HUES64 (cell line): ENCODE measurements at regions not wholly inside any gene's neighbourhood (a gene's known extent, or its start where the extent isn't known, plus 50 kb on each side); places are given as distances from the start of the nearest gene placed in this dataset.

Source experiments
- H3K27ac ChIP-seq: 2 replicates; pipeline ENCODE4 v1.7.0; 2013; ENCODE audit warnings: low read depth, low read length, inconsistent platforms
- H3K27me3 ChIP-seq: 2 replicates; pipeline ENCODE4 v1.6.1; 2013; ENCODE audit warnings: mild to moderate bottlenecking, low read length; ENCODE audit not compliant: insufficient read depth
- H3K36me3 ChIP-seq: 2 replicates; pipeline ENCODE4 v1.6.1; 2013; ENCODE audit warnings: mild to moderate bottlenecking, low read length; ENCODE audit not compliant: insufficient read depth
- H3K4me1 ChIP-seq: 2 replicates; pipeline ENCODE4 v1.6.1; 2013; ENCODE audit warnings: mild to moderate bottlenecking, low read length, moderate library complexity; ENCODE audit not compliant: insufficient read depth
- H3K4me3 ChIP-seq: 2 replicates; pipeline ENCODE4 v1.5.1; 2013; ENCODE audit warnings: mild to moderate bottlenecking, low read length, moderate library complexity
- H3K9ac ChIP-seq: 2 replicates; pipeline ENCODE4 v1.6.1; 2013; ENCODE audit warnings: mild to moderate bottlenecking, low read depth, low read length
- H3K9me3 ChIP-seq: 2 replicates; pipeline ENCODE4 v1.6.1; 2013; ENCODE audit warnings: low read depth, low read length; ENCODE audit not compliant: insufficient read depth
- WGBS: fragments of 150-250, 120-280 bp; methylation state at CpG from one replicate; pipeline ENCODE4 v1.1.7; 2013; ENCODE audit warnings: missing lambda C conversion rate; 5-methylcytosine and 5-hydroxymethylcytosine counted together

DNA sequence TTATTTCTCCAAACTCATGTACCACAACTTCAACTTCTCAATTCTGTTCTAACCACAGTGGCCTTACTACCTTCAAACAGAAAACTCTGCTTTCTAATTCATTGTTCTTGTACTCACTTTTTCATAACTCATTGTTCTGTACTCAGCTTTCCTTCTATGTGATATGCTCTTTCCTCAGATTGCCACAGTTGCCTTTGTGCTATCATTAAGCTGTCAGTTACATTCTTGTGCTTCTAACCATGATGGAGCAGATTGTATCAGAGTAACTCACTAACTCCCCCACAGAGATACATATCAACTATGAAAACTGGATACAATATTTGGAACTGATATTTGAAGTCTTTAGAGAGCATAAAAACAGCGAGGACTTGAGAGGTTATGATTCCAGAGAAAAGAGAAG lies 1213.7 kb downstream of the KCNT2 start:
- no peak overlapping the region for H3K27ac ChIP-seq
- H3K4me1 ChIP-seq: no peaks in the 10 kb centered on the region
- H3K9ac ChIP-seq: no peak overlapping the region
- H3K27me3 ChIP-seq: no peaks in the 10 kb centered on the region
- no peaks in the 10 kb centered on the region for H3K36me3 ChIP-seq
- H3K9me3 ChIP-seq: no peaks in the 10 kb centered on the region
- 100% methylated on average over 1 of the region's 1 CpG for WGBS
- no peak overlapping the region for H3K4me3 ChIP-seq

DNA sequence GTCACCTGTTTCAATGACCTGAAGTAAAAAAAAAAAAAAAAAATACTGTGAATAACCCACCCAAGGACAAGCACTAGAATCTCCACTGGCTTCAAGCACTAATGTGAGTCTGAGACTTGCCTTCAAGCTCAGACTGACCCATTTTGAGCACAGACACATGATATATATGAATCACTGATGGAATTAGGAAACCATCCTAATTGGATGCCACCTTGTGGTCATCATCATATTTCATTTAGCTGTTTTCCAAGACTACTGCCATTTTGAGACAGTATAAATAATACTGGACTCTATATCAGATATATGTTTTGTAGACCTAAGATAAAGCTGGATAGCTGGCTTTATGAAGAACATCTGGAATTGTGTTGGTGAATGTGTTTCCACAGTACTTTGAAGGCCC lies 1232.0 kb downstream of the KCNT2 start:
- Histone ChIP-seq H3K27me3 (no peaks in the 10 kb centered on the region), H3K4me3 (no peak overlapping the region), H3K9me3 (no peaks in the 10 kb centered on the region), H3K36me3 (no peaks in the 10 kb centered on the region), H3K9ac (no peak overlapping the region), H3K27ac (no peak overlapping the region), H3K4me1 (no peaks in the 10 kb centered on the region)

DNA sequence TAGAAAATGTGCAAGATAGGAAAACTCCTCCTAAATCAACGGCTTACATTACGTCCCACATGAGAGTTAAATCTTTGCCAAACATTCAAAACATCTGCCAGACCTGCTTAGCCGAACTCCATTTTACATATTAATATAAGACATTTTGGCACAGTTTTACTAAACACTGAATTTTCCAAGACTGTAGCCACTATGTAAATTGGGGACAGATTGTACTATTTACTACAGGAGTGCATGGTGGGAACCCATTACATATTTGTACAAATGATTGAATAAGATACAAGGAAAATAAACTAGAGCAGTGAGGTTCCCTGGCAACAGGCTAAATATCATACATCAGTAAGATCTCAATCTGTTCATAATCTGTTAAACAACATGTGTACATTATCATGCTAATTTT lies 1234.4 kb downstream of the KCNT2 start:
- Histone ChIP-seq H3K27me3 (no peaks in the 10 kb centered on the region), H3K36me3 (no peaks in the 10 kb centered on the region), H3K9ac (no peak overlapping the region), H3K4me3 (no peak overlapping the region), H3K27ac (no peak overlapping the region), H3K4me1 (no peaks in the 10 kb centered on the region), H3K9me3 (no peaks in the 10 kb centered on the region)
- 92% methylated on average over 3 of the region's 3 CpGs for WGBS

DNA sequence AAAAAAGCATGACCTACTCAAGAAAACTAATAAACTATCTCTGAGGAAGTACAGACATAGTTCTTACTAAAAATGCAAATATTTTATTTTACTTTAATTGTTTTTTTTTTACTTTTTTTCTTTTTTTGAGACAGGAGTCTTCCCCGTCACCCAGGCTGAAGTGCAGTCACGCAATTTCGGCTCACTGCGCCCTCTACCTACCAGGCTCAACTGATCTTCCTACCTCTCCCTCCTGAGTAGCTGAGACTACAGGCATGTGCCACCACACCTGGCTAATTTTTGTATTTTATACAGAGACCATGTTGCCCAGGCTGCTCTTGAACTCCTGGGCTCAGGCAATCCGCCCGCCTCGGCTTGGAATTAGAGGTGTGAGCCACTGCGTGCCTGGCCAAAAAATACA lies 1263.1 kb downstream of the KCNT2 start:
- H3K36me3 ChIP-seq: no peaks in the 10 kb centered on the region
- 58% methylated on average over 8 of the region's 8 CpGs for WGBS
- H3K4me1 ChIP-seq: peaks cover 4% of the 10 kb centered on the region; the same call in 1 of the 2 replicates

DNA sequence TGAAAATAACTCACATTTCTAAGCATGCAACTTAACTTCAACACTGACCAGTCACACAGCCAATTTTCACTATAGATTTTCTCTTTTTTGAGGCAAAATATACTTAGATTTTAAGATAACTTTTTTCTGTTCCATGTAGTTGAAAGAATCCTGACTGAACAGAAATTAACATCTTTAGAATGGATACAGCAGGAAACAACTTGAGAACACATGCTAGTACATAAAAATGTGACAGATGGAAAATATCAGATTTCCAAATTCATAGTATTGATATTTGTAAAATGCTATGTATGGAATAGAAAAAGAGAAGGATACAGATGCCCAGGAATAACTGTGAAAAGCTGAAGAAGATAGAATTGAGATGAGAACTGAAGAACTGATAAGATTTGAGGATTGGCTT lies 1270.6 kb downstream of the KCNT2 start:
- Histone ChIP-seq H3K27ac (peak overlapping the region; percentile 66; the same call in 1 of the 2 replicates), H3K4me3 (no peak overlapping the region), H3K36me3 (no peaks in the 10 kb centered on the region), H3K9me3 (no peaks in the 10 kb centered on the region), H3K27me3 (no peaks in the 10 kb centered on the region), H3K9ac (no peak overlapping the region), H3K4me1 (peaks cover 20% of the 10 kb centered on the region)

More for the DNA sequence above, 1263.1 kb downstream of the KCNT2 start:
- H3K4me3 ChIP-seq: no peak overlapping the region
- no peaks in the 10 kb centered on the region for H3K27me3 ChIP-seq
- no peaks in the 10 kb centered on the region for H3K9me3 ChIP-seq
- H3K27ac ChIP-seq: no peak overlapping the region
- H3K9ac ChIP-seq: no peak overlapping the region

DNA sequence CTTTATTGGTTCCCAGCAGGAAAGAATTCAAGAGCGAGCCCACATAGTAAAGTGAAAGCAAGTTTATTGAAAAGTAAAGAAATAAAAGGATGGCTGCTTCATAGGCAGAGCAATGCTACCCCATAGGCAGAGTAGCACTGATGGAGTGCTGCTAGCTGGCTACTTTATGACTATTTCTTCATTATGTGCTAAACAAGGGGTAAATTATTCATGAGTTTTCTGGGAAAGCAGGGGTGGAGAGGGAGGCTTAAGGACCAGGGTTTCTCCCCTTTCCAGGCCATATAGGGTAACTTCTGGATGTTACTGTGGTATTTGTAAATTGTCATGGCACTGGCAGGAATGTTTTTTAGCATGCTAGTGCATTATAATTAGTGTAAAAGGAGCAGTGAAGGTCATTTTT lies 1271.4 kb downstream of the KCNT2 start:
- Histone ChIP-seq H3K4me3 (no peak overlapping the region), H3K4me1 (peaks cover 17% of the 10 kb centered on the region)
- 53% methylated on average over 1 of the region's 1 CpG for WGBS

DNA sequence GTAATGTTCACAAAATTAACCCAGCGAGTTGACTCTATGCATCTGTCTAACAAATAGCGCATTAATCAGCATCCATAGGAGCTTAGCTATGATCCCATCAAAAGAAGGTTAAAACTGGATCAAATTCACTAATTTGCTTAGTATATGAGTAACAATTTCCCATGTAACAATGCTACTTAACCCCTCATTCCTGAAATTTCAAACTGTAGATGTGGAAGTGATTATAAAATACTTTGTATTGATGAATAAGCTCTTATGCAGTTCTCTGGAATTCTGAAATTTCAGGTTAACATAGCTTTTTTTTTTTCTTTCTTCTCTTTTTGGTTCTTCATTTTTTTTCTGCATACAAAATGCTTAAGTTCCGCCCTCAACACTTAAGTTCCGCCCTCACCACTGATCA lies 1272.7 kb downstream of the KCNT2 start:
- no peaks in the 10 kb centered on the region for H3K36me3 ChIP-seq
- H3K4me3 ChIP-seq: no peak overlapping the region

More for the DNA sequence above, 1271.4 kb downstream of the KCNT2 start:
- no peaks in the 10 kb centered on the region for H3K36me3 ChIP-seq
- H3K27ac ChIP-seq: peak overlapping the region; percentile 66
- no peaks in the 10 kb centered on the region for H3K27me3 ChIP-seq
- no peaks in the 10 kb centered on the region for H3K9me3 ChIP-seq
- H3K9ac ChIP-seq: no peak overlapping the region

DNA sequence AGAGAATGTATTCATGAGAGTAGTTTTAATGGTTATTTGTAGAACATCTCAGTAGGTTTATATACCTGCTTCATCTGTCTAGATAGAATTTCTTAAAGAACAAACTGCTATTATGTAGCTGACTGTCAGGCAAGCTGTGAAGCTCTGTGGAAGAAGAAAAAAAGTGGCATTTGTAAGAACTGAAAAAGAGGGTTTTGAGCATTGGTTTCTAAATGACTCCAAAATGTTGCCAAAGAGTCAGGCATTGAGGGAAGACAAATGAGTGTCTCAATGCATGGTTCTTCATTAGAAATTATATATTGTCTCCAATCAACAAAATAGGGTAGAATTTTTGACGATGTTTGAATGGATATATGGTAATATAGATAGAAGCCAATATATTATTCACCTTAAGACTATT lies 1276.1 kb downstream of the KCNT2 start:
- Histone ChIP-seq H3K9me3 (no peaks in the 10 kb centered on the region), H3K9ac (no peak overlapping the region), H3K27me3 (no peaks in the 10 kb centered on the region), H3K27ac (no peak overlapping the region), H3K36me3 (no peaks in the 10 kb centered on the region), H3K4me1 (peaks cover 10% of the 10 kb centered on the region), H3K4me3 (no peak overlapping the region)
- no CpG with 5 or more reads among the region's 1 CpG for WGBS

More for the DNA sequence above, 1272.7 kb downstream of the KCNT2 start:
- peaks cover 16% of the 10 kb centered on the region for H3K4me1 ChIP-seq
- H3K9me3 ChIP-seq: no peaks in the 10 kb centered on the region
- no peak overlapping the region for H3K27ac ChIP-seq
- 90% methylated on average over 4 of the region's 4 CpGs for WGBS
- H3K27me3 ChIP-seq: no peaks in the 10 kb centered on the region
- H3K9ac ChIP-seq: no peak overlapping the region

DNA sequence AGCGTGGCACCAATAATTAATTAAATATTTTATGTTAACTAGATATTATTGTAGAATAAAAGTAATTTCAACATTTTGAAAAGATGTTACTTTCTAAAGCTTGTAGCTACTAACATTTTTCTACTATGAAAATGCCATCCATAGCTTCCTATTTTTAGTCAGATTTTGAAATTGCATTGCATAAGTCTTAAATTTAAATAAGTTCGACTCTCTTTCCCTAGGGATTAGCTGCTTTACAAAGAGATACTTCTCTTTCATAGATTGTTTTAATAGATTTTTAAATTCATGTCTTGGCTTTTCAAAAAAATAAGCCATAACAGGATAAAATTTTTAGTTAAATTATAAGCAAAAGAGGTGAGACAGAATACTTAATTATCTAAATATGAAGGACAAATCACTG lies 1279.6 kb downstream of the KCNT2 start:
- no peaks in the 10 kb centered on the region for H3K9me3 ChIP-seq
- H3K27me3 ChIP-seq: no peaks in the 10 kb centered on the region
- H3K4me3 ChIP-seq: no peak overlapping the region
- no peaks in the 10 kb centered on the region; the same call in 1 of the 2 replicates for H3K4me1 ChIP-seq
- no peak overlapping the region for H3K9ac ChIP-seq
- WGBS: no CpG with 5 or more reads among the region's 2 CpGs
- no peaks in the 10 kb centered on the region for H3K36me3 ChIP-seq
- no peak overlapping the region for H3K27ac ChIP-seq

DNA sequence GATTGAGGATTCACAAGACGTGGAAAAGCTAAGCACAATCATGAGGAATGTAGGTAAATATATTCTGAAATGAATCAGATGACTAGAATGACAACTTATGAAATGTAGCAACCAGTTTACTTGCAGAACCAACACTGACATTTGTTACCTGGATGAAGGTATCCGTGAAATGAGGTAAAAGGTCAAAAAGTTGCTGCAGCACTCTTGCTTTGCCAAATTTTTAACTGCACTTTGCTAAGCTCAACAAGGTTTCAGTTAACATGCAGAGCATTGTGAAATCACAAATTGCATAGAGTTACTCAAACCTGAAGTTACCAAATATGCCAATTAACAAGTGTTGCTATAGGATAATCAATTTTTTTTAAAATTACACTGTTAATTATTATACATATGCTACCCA lies 1280.1 kb downstream of the KCNT2 start:
- Histone ChIP-seq H3K9me3 (no peaks in the 10 kb centered on the region), H3K4me3 (no peak overlapping the region), H3K9ac (no peak overlapping the region), H3K4me1 (no peaks in the 10 kb centered on the region; the same call in 1 of the 2 replicates), H3K36me3 (no peaks in the 10 kb centered on the region), H3K27me3 (no peaks in the 10 kb centered on the region), H3K27ac (no peak overlapping the region)
- WGBS: 93% methylated on average over 2 of the region's 2 CpGs

DNA sequence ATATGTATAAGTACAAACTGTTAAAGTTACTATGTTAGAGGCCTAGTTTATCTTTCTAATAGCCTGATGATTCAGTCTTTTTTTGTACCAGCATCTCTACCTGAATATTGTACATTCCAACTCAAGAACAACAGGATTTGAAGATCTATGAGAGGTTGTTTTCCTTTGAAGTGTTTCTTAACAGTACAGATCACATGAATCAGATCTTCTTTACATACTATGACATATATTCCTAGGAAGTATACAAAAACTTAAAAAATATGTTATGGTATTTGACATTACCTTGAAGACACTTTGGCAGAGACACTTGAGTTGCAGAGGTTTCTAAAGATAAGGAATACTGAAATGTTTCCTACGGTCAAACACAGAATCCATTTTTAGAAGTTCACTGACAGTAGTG lies 1280.9 kb downstream of the KCNT2 start:
- Histone ChIP-seq H3K27ac (no peak overlapping the region), H3K9me3 (no peaks in the 10 kb centered on the region), H3K36me3 (no peaks in the 10 kb centered on the region), H3K27me3 (no peaks in the 10 kb centered on the region), H3K4me3 (no peak overlapping the region), H3K9ac (no peak overlapping the region), H3K4me1 (no peaks in the 10 kb centered on the region; the same call in 1 of the 2 replicates)
- WGBS: 96% methylated on average over 1 of the region's 1 CpG

DNA sequence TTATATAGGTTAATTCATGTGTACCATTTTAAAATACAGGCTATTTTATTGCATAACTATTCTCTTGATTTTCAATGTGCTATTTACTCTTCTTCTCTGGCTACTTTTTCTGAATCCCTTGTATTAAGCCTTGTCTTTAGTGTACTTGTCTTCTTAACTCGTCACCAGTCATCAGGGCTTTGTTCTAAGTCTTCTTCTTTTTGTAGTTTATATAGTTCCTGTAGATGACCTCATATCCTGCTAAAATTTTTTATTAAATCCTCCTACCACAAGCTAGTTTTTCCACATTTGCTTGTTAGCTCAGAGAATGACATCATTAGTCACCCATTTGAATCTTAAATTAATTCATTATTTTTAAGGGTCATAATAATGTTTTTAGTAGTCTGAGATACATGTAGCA lies 1281.9 kb downstream of the KCNT2 start:
- Histone ChIP-seq H3K27me3 (no peaks in the 10 kb centered on the region), H3K27ac (no peak overlapping the region), H3K9me3 (no peaks in the 10 kb centered on the region), H3K4me1 (no peaks in the 10 kb centered on the region; the same call in 1 of the 2 replicates), H3K9ac (no peak overlapping the region), H3K36me3 (no peaks in the 10 kb centered on the region), H3K4me3 (no peak overlapping the region)
- no CpG with 5 or more reads among the region's 1 CpG for WGBS
